Gastrocnemius medialis (tissue), 4 donors: ENCODE measurements at regions not wholly inside any gene's neighbourhood (a gene's known extent, or its start where the extent isn't known, plus 50 kb on each side); places are given as distances from the start of the nearest gene placed in this dataset.

Source experiments
- ATAC-seq, 2 donors: fragments of 150-250 bp; one replicate each; pipeline ENCODE4 v1.9.1; 2016
- DNase-seq, 2 donors: peaks; one replicate each; pipeline ENCODE4 v3.0.0-alpha.2; 2019
- H3K27ac ChIP-seq, 4 donors: fragments of 200-600 bp; sonication (generic); 1 replicate in 1 of 4; 2 replicates in 3 of 4; pipeline ENCODE4 v1.5.1; 2016 to 2018; ENCODE audit warnings: mild to moderate bottlenecking in 2 of 4, moderate library complexity in 1 of 4
- H3K27me3 ChIP-seq, 3 donors: fragments of 200-600 bp; sonication (generic) in 2 of 3; 1 replicate in 1 of 3; 2 replicates in 2 of 3; pipeline versions ENCODE4 v1.5.1 to v1.6.0; 2016 to 2019; ENCODE audit warnings: mild to moderate bottlenecking in 1 of 3, moderate library complexity in 1 of 3
- H3K36me3 ChIP-seq, 2 donors: fragments of 200-600 bp; sonication (generic) in 1 of 2; one replicate each; pipeline ENCODE4 v1.5.1; 2017 to 2018
- H3K4me1 ChIP-seq, 2 donors: fragments of 200-600 bp; sonication (generic) in 1 of 2; one replicate each; pipeline ENCODE4 v1.5.1; 2016 to 2017; ENCODE audit warnings: mild to moderate bottlenecking in 2 of 2
- H3K4me3 ChIP-seq, 4 donors: fragments of 200-600 bp; sonication (generic) in 3 of 4; 1 replicate in 1 of 4; 2 replicates in 3 of 4; pipeline ENCODE4 v1.5.1; 2016 to 2019; ENCODE audit warnings: mild to moderate bottlenecking in 2 of 4
- H3K9me3 ChIP-seq, 3 donors: fragments of 200-600 bp; sonication (generic) in 2 of 3; 1 replicate in 1 of 3; 2 replicates in 2 of 3; pipeline ENCODE4 v1.5.1; 2016 to 2019
- POLR2A ChIP-seq, 2 donors: fragments of 450-650 bp; IDR thresholded peaks; one replicate each; pipeline ENCODE4 v1.6.1; 2017; ENCODE audit warnings: antibody characterized with exemption in 2 of 2, mild to moderate bottlenecking in 2 of 2, moderate library complexity in 2 of 2
- in situ Hi-C, 4 donors: fragments of 200-750 bp; cut with MboI; loops; one replicate each; pipeline versions ENCODE4 v1.15.0 to v1.8.0; 2017; ENCODE audit warnings: low sequenced_read_pairs in 4 of 4
- intact Hi-C: fragments of 100-400 bp; cut with DNase I; formaldehyde crosslinking; loops from one replicate; pipeline ENCODE4 v1.15.1; 2023; ENCODE audit warnings: low total_unique reads
- TF ChIP-seq, protein P1 (sequence below), 5 experiments: fragments of 450-650 bp in 3 of 5; fragments of 200-600 bp in 2 of 5; sonication (generic) in 2 of 5; IDR thresholded peaks in 4 of 5; conservative IDR thresholded peaks in 1 of 5; 1 replicate in 4 of 5; 2 replicates in 1 of 5; pipeline ENCODE4 v1.5.1; 2016 to 2019; ENCODE audit warnings: antibody characterized with exemption in 5 of 5, mild to moderate bottlenecking in 3 of 5, moderate library complexity in 3 of 5

DNA sequence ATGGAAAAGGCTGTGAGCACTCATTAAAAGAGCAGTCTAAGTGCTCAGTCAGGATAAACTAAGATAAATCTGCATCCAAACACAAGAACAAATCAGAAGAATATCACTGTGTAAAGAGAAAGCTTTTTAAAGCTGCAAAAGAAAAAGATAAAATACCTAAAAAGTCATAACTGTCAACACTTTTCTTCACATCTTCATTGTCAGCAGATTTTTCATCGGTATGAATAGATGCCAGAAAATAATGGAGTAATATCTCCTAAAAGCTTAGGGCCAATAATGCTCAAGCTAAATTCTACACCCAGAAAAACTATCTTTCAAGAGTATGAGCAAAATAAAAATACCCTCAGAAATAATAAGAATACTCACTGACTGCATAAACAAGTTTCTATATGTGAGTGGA, 54.0 kb upstream of the PALMD start:
- H3K9me3 ChIP-seq, result no peaks in the 10 kb centered on the region
- DNase-seq, result no peak
- TF ChIP-seq, protein P1, sequence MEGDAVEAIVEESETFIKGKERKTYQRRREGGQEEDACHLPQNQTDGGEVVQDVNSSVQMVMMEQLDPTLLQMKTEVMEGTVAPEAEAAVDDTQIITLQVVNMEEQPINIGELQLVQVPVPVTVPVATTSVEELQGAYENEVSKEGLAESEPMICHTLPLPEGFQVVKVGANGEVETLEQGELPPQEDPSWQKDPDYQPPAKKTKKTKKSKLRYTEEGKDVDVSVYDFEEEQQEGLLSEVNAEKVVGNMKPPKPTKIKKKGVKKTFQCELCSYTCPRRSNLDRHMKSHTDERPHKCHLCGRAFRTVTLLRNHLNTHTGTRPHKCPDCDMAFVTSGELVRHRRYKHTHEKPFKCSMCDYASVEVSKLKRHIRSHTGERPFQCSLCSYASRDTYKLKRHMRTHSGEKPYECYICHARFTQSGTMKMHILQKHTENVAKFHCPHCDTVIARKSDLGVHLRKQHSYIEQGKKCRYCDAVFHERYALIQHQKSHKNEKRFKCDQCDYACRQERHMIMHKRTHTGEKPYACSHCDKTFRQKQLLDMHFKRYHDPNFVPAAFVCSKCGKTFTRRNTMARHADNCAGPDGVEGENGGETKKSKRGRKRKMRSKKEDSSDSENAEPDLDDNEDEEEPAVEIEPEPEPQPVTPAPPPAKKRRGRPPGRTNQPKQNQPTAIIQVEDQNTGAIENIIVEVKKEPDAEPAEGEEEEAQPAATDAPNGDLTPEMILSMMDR (IDR thresholded peaks at IDR 0.05 in 4 of 5, conservative IDR thresholded peaks at IDR 0.05 in 1 of 5), result no peak
- TF ChIP-seq POLR2A (IDR thresholded peaks at IDR 0.05), result no peak
- no peaks in the 10 kb centered on the region for H3K36me3 ChIP-seq
- H3K4me1 ChIP-seq, result no peaks in the 10 kb centered on the region
- intact Hi-C loops, result no loop called here
- no peak overlapping the region for H3K27ac ChIP-seq
- in situ Hi-C loops, result no loop called here
- H3K27me3 ChIP-seq, result no peaks in the 10 kb centered on the region
- no peak for ATAC-seq
- no peak overlapping the region for H3K4me3 ChIP-seq

- intact Hi-C loops, result no loop called here
- Histone ChIP-seq H3K27me3 (no peaks in the 10 kb centered on the region), H3K27ac (peak overlapping the region in 1 of 4 donors; percentile 5), H3K36me3 (no peaks in the 10 kb centered on the region), H3K9me3 (no peaks in the 10 kb centered on the region), H3K4me3 (no peak overlapping the region), H3K4me1 (no peaks in the 10 kb centered on the region)
- ATAC-seq (no peak), DNase-seq (no peak)
- TF ChIP-seq, protein P1 (IDR thresholded peaks at IDR 0.05 in 4 of 5, conservative IDR thresholded peaks at IDR 0.05 in 1 of 5), result no peak
- no peak for TF ChIP-seq POLR2A (IDR thresholded peaks at IDR 0.05)
- in situ Hi-C loops, result no loop called here
Measured at GRCh38 chr1:99594205-99594604, 51.7 kb upstream of the PALMD start.

DNA sequence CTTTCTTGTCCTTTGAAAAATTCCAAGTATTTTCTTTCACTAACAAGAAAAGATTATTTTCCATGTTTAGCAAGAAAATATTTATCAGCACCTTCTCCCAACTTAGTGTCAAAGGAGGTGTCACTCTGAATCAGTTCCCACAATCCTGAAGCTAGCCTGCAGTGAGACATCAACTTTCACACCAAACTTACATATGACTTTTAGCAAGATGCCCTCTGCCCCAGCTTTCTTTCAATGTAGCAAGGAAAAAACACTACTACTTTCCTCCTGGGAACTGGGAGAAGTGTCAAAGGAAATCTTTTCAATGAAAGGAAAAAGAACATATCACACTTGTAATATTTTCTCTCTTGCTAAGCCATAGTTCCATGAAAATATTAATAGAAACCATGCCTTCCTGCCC, 50.9 kb upstream of the PALMD start:
- no peak overlapping the region for H3K27ac ChIP-seq

GRCh38 chr1:99595441-99595840, 50.5 kb upstream of the PALMD start:
- ATAC-seq, result no peak
- in situ Hi-C loops (no loop called here), intact Hi-C loops (no loop called here)
- DNase-seq, result no peak
- no peak for TF ChIP-seq POLR2A (IDR thresholded peaks at IDR 0.05)
- TF ChIP-seq, protein P1 (IDR thresholded peaks at IDR 0.05 in 4 of 5, conservative IDR thresholded peaks at IDR 0.05 in 1 of 5), result no peak
- Histone ChIP-seq H3K4me3 (no peak overlapping the region), H3K36me3 (no peaks in the 10 kb centered on the region), H3K4me1 (peaks cover 0 to 4% of the 10 kb centered on the region in 2 donors), H3K9me3 (no peaks in the 10 kb centered on the region), H3K27ac (no peak overlapping the region), H3K27me3 (no peaks in the 10 kb centered on the region)

More for the DNA sequence above, 50.9 kb upstream of the PALMD start:
- H3K4me1 ChIP-seq, result no peaks in the 10 kb centered on the region
- intact Hi-C loops, result no loop called here
- ATAC-seq (no peak), DNase-seq (no peak)
- H3K9me3 ChIP-seq, result no peaks in the 10 kb centered on the region
- TF ChIP-seq POLR2A (IDR thresholded peaks at IDR 0.05), result no peak
- no peaks in the 10 kb centered on the region for H3K27me3 ChIP-seq
- in situ Hi-C loops, result no loop called here
- no peak overlapping the region for H3K4me3 ChIP-seq
- H3K36me3 ChIP-seq, result no peaks in the 10 kb centered on the region
